HCT116 (cell line): ENCODE measurements at regions not wholly inside any gene's neighbourhood (a gene's known extent, or its start where the extent isn't known, plus 50 kb on each side); places are given as distances from the start of the nearest gene placed in this dataset.

Experiments used
- ATAC-seq: fragments of 200-7000 bp; cut with Tn5 transposase; 2 replicates; pipeline ENCODE4 v1.9.1; 2020; ENCODE audit warnings: mild to moderate bottlenecking, moderate library complexity
- BruUV-seq: library from RNA; stranded (reverse); fragments of 400-500 nt; replicated peaks from 2 replicates; lab custom pipeline; 2021; lab: Mats Ljungman, UMichigan
- CTCF ChIA-PET: fragments of 300-600 bp; sonication (Branson Sonifier 250); formaldehyde crosslinking; loops from one replicate; lab custom pipeline; 2021; ENCODE audit warnings: antibody characterized with exemption; lab: Charles Lee
- POLR2A ChIA-PET: fragments of 300-600, 350-600 bp; sonication (Branson Sonifier 250); formaldehyde crosslinking; loops from one replicate; lab custom pipeline; 2021; ENCODE audit warnings: antibody characterized with exemption; lab: Charles Lee
- RAD21 ChIA-PET, 2 experiments: fragments of 300-600 bp; sonication (Branson Sonifier 250); formaldehyde crosslinking; loops; one replicate each; lab custom pipeline; 2023; ENCODE audit warnings: low total read pairs in 2 of 2; ENCODE audit not compliant: uncharacterized antibody in 2 of 2, unreplicated experiment in 2 of 2, low non-redundant PET in 1 of 2; lab: Charles Lee
- DNase-seq: peaks from one replicate; pipeline ENCODE4 v3.0.0-alpha.2; 2010; ENCODE audit warnings: low read depth, low spot score
- H2AFZ ChIP-seq: fragments of 200-600 bp; shearing (Covaris generic), sonication (generic); 2 replicates; pipeline ENCODE4 v1.6.1; 2017; ENCODE audit warnings: low read depth, mixed run types, mixed read lengths, antibody characterized with exemption, low read length; ENCODE audit not compliant: poor library complexity, severe bottlenecking
- H3K27ac ChIP-seq: 2 replicates; pipeline ENCODE4 v1.5.1; 2012; ENCODE audit warnings: low read depth, low read length
- H3K27me3 ChIP-seq: fragments of 200-600 bp; sonication (generic); 2 replicates; pipeline ENCODE4 v1.6.1; 2016; ENCODE audit warnings: mixed run types, low read length, mixed read lengths; ENCODE audit not compliant: insufficient read depth
- H3K36me3 ChIP-seq, 2 experiments: fragments of 200-500 bp in 1 of 2; fragments of 200-600 bp in 1 of 2; sonication (Bioruptor generic) in 1 of 2; sonication (generic) in 1 of 2; 2 replicates each; pipeline versions ENCODE4 v1.5.1 to v1.6.1; 2014 to 2016; ENCODE audit warnings: low read length in 2 of 2, inconsistent platforms in 1 of 2, mixed read lengths in 1 of 2, mixed run types in 1 of 2; ENCODE audit not compliant: insufficient read depth in 2 of 2, control insufficient read depth in 1 of 2
- H3K4me1 ChIP-seq, 2 experiments: fragments of 200-600 bp in 1 of 2; sonication (generic) in 1 of 2; 2 replicates each; pipeline versions ENCODE4 v1.5.1 to v1.6.1; 2012 to 2017; ENCODE audit warnings: low read length in 2 of 2, inconsistent platforms in 1 of 2, mild to moderate bottlenecking in 1 of 2, mixed read lengths in 1 of 2, mixed run types in 1 of 2, moderate library complexity in 1 of 2; ENCODE audit not compliant: insufficient read depth in 2 of 2, control insufficient read depth in 1 of 2
- H3K4me2 ChIP-seq: fragments of 200-600 bp; sonication (generic); 2 replicates; pipeline ENCODE4 v1.6.1; 2017; ENCODE audit warnings: mixed run types, low read length, mixed read lengths
- H3K4me3 ChIP-seq, 2 experiments: fragments of 200-600 bp in 1 of 2; sonication (generic) in 1 of 2; replicated peaks in 1 of 2; 2 replicates each; pipeline ENCODE4 v1.5.1; 2011 to 2016; ENCODE audit warnings: low read length in 2 of 2, control low read depth in 1 of 2, low read depth in 1 of 2, mild to moderate bottlenecking in 1 of 2, mixed read lengths in 1 of 2, mixed run types in 1 of 2
- H3K79me2 ChIP-seq: fragments of 200-600 bp; sonication (generic); 2 replicates; pipeline ENCODE4 v1.6.1; 2017; ENCODE audit warnings: mild to moderate bottlenecking, mixed run types, low read length, moderate library complexity, mixed read lengths; ENCODE audit not compliant: insufficient read depth
- H3K9ac ChIP-seq: fragments of 200-600 bp; sonication (generic); 2 replicates; pipeline ENCODE4 v1.6.1; 2016; ENCODE audit warnings: low read length, mixed read lengths
- H3K9me2 ChIP-seq: fragments of 200-600 bp; sonication (generic), shearing (Covaris generic); 2 replicates; pipeline ENCODE4 v1.6.1; 2017; ENCODE audit warnings: mixed run types, mild to moderate bottlenecking, moderate library complexity; ENCODE audit not compliant: insufficient read depth
- H3K9me3 ChIP-seq, 2 experiments: fragments of 200-500 bp in 1 of 2; fragments of 200-600 bp in 1 of 2; sonication (Bioruptor generic) in 1 of 2; sonication (generic) in 1 of 2; 2 replicates each; pipeline ENCODE4 v1.6.1; 2014 to 2017; ENCODE audit warnings: low read length in 2 of 2, mixed read lengths in 2 of 2, inconsistent platforms in 1 of 2, low read depth in 1 of 2, mild to moderate bottlenecking in 1 of 2, mixed run types in 1 of 2, moderate library complexity in 1 of 2; ENCODE audit not compliant: control insufficient read depth in 1 of 2, insufficient read depth in 1 of 2
- H4K20me1 ChIP-seq: fragments of 200-600 bp; sonication (generic), shearing (Covaris generic); 2 replicates; pipeline ENCODE4 v1.6.1; 2017; ENCODE audit warnings: mixed run types, mild to moderate bottlenecking, moderate library complexity; ENCODE audit not compliant: insufficient read depth
- ATF3 ChIP-seq: IDR thresholded peaks from 2 replicates; pipeline ENCODE4 v1.6.1; 2012
- CBX3 ChIP-seq: IDR thresholded peaks from 2 replicates; pipeline ENCODE4 v1.6.1; 2012; ENCODE audit warnings: low read depth
- CEBPB ChIP-seq: IDR thresholded peaks from 2 replicates; pipeline ENCODE4 v1.6.1; 2012; ENCODE audit warnings: low read depth
- CTCF ChIP-seq, 3 experiments: fragments of 200-600 bp in 1 of 3; sonication (generic) in 1 of 3; IDR thresholded peaks in 2 of 3; conservative IDR thresholded peaks in 1 of 3; 2 replicates each; pipeline ENCODE4 v1.5.1; 2012 to 2017; ENCODE audit warnings: low read depth in 2 of 3, low read length in 2 of 3, antibody characterized with exemption in 1 of 3, borderline replicate concordance in 1 of 3, control low read depth in 1 of 3, mild to moderate bottlenecking in 1 of 3, mixed read lengths in 1 of 3, mixed run types in 1 of 3, moderate library complexity in 1 of 3; ENCODE audit not compliant: insufficient read depth in 1 of 3
- EGR1 ChIP-seq: IDR thresholded peaks from 2 replicates; pipeline ENCODE4 v1.6.1; 2012; ENCODE audit warnings: low read depth
- ELF1 ChIP-seq: IDR thresholded peaks from 2 replicates; pipeline ENCODE4 v1.6.1; 2012; ENCODE audit warnings: low read depth, borderline replicate concordance
- EZH2 ChIP-seq: fragments of 200-600 bp; sonication (generic); IDR thresholded peaks from 2 replicates; pipeline ENCODE4 v1.6.1; 2017; ENCODE audit warnings: antibody characterized with exemption, mixed run types
- EZH2phosphoT487 ChIP-seq: fragments of 200-600 bp; IDR thresholded peaks from 2 replicates; pipeline ENCODE4 v1.6.1; 2018; ENCODE audit warnings: antibody characterized with exemption, borderline replicate concordance
- POLR2A ChIP-seq: IDR thresholded peaks from 2 replicates; pipeline ENCODE4 v1.7.0; 2011; ENCODE audit warnings: borderline replicate concordance; ENCODE audit not compliant: insufficient read depth, insufficient read length; ENCODE audit errors: extremely low read depth
- POLR2AphosphoS5 ChIP-seq: IDR thresholded peaks from 2 replicates; pipeline ENCODE4 v1.6.1; 2011; ENCODE audit warnings: mild to moderate bottlenecking, low read depth, low read length, moderate library complexity
- RAD21 ChIP-seq: IDR thresholded peaks from 2 replicates; pipeline ENCODE4 v1.6.1; 2012; ENCODE audit warnings: low read depth, mild to moderate bottlenecking
- SIN3A ChIP-seq: IDR thresholded peaks from 2 replicates; pipeline ENCODE4 v1.6.1; 2012; ENCODE audit warnings: low read depth
- SP1 ChIP-seq: IDR thresholded peaks from 2 replicates; pipeline ENCODE4 v1.6.1; 2012; ENCODE audit warnings: low read depth
- SRF ChIP-seq: IDR thresholded peaks from 2 replicates; pipeline ENCODE4 v1.6.1; 2012; ENCODE audit warnings: low read depth
- TCF7L2 ChIP-seq: IDR thresholded peaks from 2 replicates; pipeline ENCODE4 v1.7.0; 2011; ENCODE audit warnings: borderline replicate concordance, inconsistent platforms; ENCODE audit not compliant: insufficient read depth, insufficient read length; ENCODE audit errors: extremely low read depth
- ZBTB33 ChIP-seq: IDR thresholded peaks from 2 replicates; pipeline ENCODE4 v1.6.1; 2011; ENCODE audit warnings: mild to moderate bottlenecking, low read length, moderate library complexity; ENCODE audit not compliant: insufficient replicate concordance; ENCODE audit errors: extremely low read depth
- ZNF274 ChIP-seq: fragments of 200-500 bp; sonication (Bioruptor generic); IDR thresholded peaks from 2 replicates; pipeline ENCODE4 v1.6.1; 2014; ENCODE audit warnings: mild to moderate bottlenecking, low read depth, low read length, inconsistent platforms
- intact Hi-C: fragments of 100-400 bp; cut with micrococcal nuclease; formaldehyde crosslinking; loops from 2 replicates; pipeline ENCODE4 v1.10.0; 2022

GRCh38 chr3:104673981-104674380, 692.7 kb upstream of the ALCAM start:
- Histone ChIP-seq H4K20me1 (no peaks in the 10 kb centered on the region), H3K9me2 (no peaks in the 10 kb centered on the region), H3K27me3 (no peaks in the 10 kb centered on the region), H2AFZ (no peak overlapping the region), H3K4me3 (no peak overlapping the region), H3K4me1 (no peaks in the 10 kb centered on the region), H3K36me3 (no peaks in the 10 kb centered on the region), H3K4me2 (no peak overlapping the region), H3K79me2 (no peaks in the 10 kb centered on the region), H3K9ac (no peak overlapping the region), H3K27ac (no peak overlapping the region), H3K9me3 (no peaks in the 10 kb centered on the region)
- ChIA-PET RAD21 (no interaction called here), CTCF (no interaction called here), POLR2A (no interaction called here)
- no peak for TF ChIP-seq ELF1
- TF ChIP-seq EGR1 = no peak
- TF ChIP-seq EZH2 = no peak
- no peak for TF ChIP-seq SP1
- TF ChIP-seq SIN3A = no peak
- no peak for TF ChIP-seq CEBPB
- no peak for TF ChIP-seq ATF3
- no peak for TF ChIP-seq POLR2AphosphoS5
- no peak for TF ChIP-seq CBX3
- TF ChIP-seq ZNF274 = no peak
- no peak for TF ChIP-seq TCF7L2
- intact Hi-C loops = no loop called here
- DNase-seq (no peak), ATAC-seq (no peak)
- no TSS peak for BruUV-seq

GRCh38 chr3:104676241-104676640, 690.5 kb upstream of the ALCAM start:
- Histone ChIP-seq H3K9ac (no peak overlapping the region), H3K36me3 (no peaks in the 10 kb centered on the region), H2AFZ (no peak overlapping the region), H3K4me3 (no peak overlapping the region), H4K20me1 (no peaks in the 10 kb centered on the region), H3K27me3 (no peaks in the 10 kb centered on the region), H3K79me2 (no peaks in the 10 kb centered on the region), H3K4me1 (no peaks in the 10 kb centered on the region), H3K9me3 (no peaks in the 10 kb centered on the region), H3K27ac (no peak overlapping the region), H3K4me2 (no peak overlapping the region), H3K9me2 (no peaks in the 10 kb centered on the region)
- no TSS peak for BruUV-seq
- ChIA-PET CTCF (no interaction called here), RAD21 (no interaction called here), POLR2A (no interaction called here)
- no peak for DNase-seq
- intact Hi-C loops = no loop called here
- ATAC-seq = no peak
- TF ChIP-seq CTCF (IDR thresholded peaks at IDR 0.05 in 2 of 3, conservative IDR thresholded peaks at IDR 0.05 in 1 of 3; ENCODE audit: borderline replicate concordance in 1 of 3, insufficient read depth in 1 of 3, low read depth in 2 of 3, low read length in 2 of 3) (no peak), EZH2phosphoT487 (no peak), POLR2A (no peak), ZNF274 (no peak), SRF (no peak), ZBTB33 (no peak), SP1 (no peak), RAD21 (no peak), ATF3 (no peak), TCF7L2 (no peak), EGR1 (no peak)
